K562 (cell line): ENCODE measurements at regions not wholly inside any gene's neighbourhood (a gene's known extent, or its start where the extent isn't known, plus 50 kb on each side); places are given as distances from the start of the nearest gene placed in this dataset.

Source experiments
- ATAC-seq: fragments of 200-7000 bp; cut with Tn5 transposase; 3 replicates; pipeline ENCODE4 v1.9.1; 2020; ENCODE audit warnings: moderate library complexity
- BruUV-seq: library from RNA; stranded (reverse); fragments of 400-500 nt; replicated peaks from 2 replicates; lab custom pipeline; 2021; lab: Mats Ljungman, UMichigan
- CTCF ChIA-PET: fragments of 300-600 bp; formaldehyde crosslinking; extraction: SDS; loops from one replicate; lab custom pipeline; 2021; ENCODE audit warnings: low intra/inter-chr PET ratio; lab: Yijun Ruan, JAX
- POLR2A ChIA-PET: fragments of 300-600, 350-650 bp; sonication (Branson Sonifier 250); formaldehyde crosslinking; extraction: SDS; loops from one replicate; lab custom pipeline; 2021; ENCODE audit warnings: antibody characterized with exemption, inconsistent platforms; lab: Yijun Ruan, JAX
- DNase-seq, 4 experiments: peaks; one replicate each; pipeline versions ENCODE4 v3.0.0 to v3.0.0-alpha.2; 2011 to 2018; ENCODE audit warnings: low spot score in 3 of 4, mixed read lengths in 3 of 4; ENCODE audit errors: extremely low read depth in 1 of 4
- FAIRE-seq: peaks from 2 replicates; lab custom pipeline; 2011; peaks lifted over from hg19 to GRCh38; lab: Jason Lieb, UNC
- H2AFZ ChIP-seq: 2 replicates; pipeline ENCODE4 v1.6.0; 2011; ENCODE audit warnings: low read depth, low read length, control low read depth, inconsistent platforms
- H3K27ac ChIP-seq: fragments of 200-600 bp; 3 replicates; pipeline ENCODE4 v1.8.0; 2011; ENCODE audit warnings: low read depth, mild to moderate bottlenecking, control low read depth, inconsistent platforms, low read length, moderate library complexity, mixed read lengths; ENCODE audit errors: extremely low read depth
- H3K27me3 ChIP-seq, 2 experiments: fragments of 300-600 bp in 1 of 2; 2 replicates in 1 of 2; 3 replicates in 1 of 2; pipeline versions ENCODE4 v1.6.0 to v1.8.0; 2011; ENCODE audit warnings: inconsistent platforms in 2 of 2, low read length in 2 of 2, mild to moderate bottlenecking in 1 of 2, mixed read lengths in 1 of 2, moderate library complexity in 1 of 2; ENCODE audit not compliant: control insufficient read depth in 2 of 2, insufficient read depth in 2 of 2
- H3K36me3 ChIP-seq: fragments of 300-600 bp; 3 replicates; pipeline ENCODE4 v1.8.0; 2011; ENCODE audit warnings: mild to moderate bottlenecking, low read length, inconsistent platforms; ENCODE audit not compliant: control insufficient read depth, insufficient read depth
- H3K4me1 ChIP-seq, 2 experiments: fragments of 200-600 bp in 1 of 2; replicated peaks in 1 of 2; 2 replicates in 1 of 2; 3 replicates in 1 of 2; pipeline versions ENCODE4 v1.5.1 to v1.8.0; 2011; ENCODE audit warnings: inconsistent platforms in 2 of 2, low read length in 2 of 2, mild to moderate bottlenecking in 1 of 2, mixed read lengths in 1 of 2, moderate library complexity in 1 of 2; ENCODE audit not compliant: control insufficient read depth in 2 of 2, insufficient read depth in 2 of 2
- H3K4me2 ChIP-seq: 2 replicates; pipeline ENCODE4 v1.6.1; 2011; ENCODE audit warnings: low read length, control low read depth, inconsistent platforms, mixed read lengths; ENCODE audit not compliant: insufficient read depth
- H3K4me3 ChIP-seq: fragments of 200-600 bp; sonication (generic), shearing (Covaris generic); 2 replicates; pipeline ENCODE4 v1.5.1; 2016; ENCODE audit warnings: control low read depth, inconsistent platforms
- H3K79me2 ChIP-seq: fragments of 200-600 bp; 3 replicates; pipeline ENCODE4 v1.8.0; 2011; ENCODE audit warnings: low read length, inconsistent platforms; ENCODE audit not compliant: control insufficient read depth, insufficient read depth
- H3K9ac ChIP-seq, 2 experiments: 2 replicates each; pipeline versions ENCODE4 v1.6.0 to v1.6.1; 2011; ENCODE audit warnings: low read depth in 2 of 2, low read length in 2 of 2, control low read depth in 1 of 2, inconsistent platforms in 1 of 2, mild to moderate bottlenecking in 1 of 2, mixed read lengths in 1 of 2; ENCODE audit not compliant: insufficient read depth in 1 of 2
- H3K9me1 ChIP-seq: one replicate; pipeline ENCODE4 v1.6.0; 2011; ENCODE audit warnings: inconsistent platforms, mild to moderate bottlenecking, low read length, moderate library complexity; ENCODE audit not compliant: control insufficient read depth, insufficient read depth
- H3K9me3 ChIP-seq: replicated peaks from 2 replicates; pipeline ENCODE4 v1.5.1; 2011; ENCODE audit warnings: low read depth, low read length, inconsistent platforms; ENCODE audit not compliant: control insufficient read depth, insufficient read depth
- H4K20me1 ChIP-seq: replicated peaks from 2 replicates; pipeline ENCODE4 v1.6.1; 2011; ENCODE audit warnings: low read length, inconsistent platforms, mixed read lengths; ENCODE audit not compliant: control insufficient read depth, insufficient read depth
- ARID2 ChIP-seq: fragments of 450-650 bp; IDR thresholded peaks from 2 replicates; pipeline ENCODE4 v1.6.1; 2017; ENCODE audit warnings: antibody characterized with exemption, mild to moderate bottlenecking
- ASH1L ChIP-seq: fragments of 450-650 bp; IDR thresholded peaks from 2 replicates; pipeline ENCODE4 v1.6.1; 2018; ENCODE audit warnings: borderline replicate concordance, mild to moderate bottlenecking, low read depth; ENCODE audit not compliant: partially characterized antibody
- CSDE1 ChIP-seq, 2 experiments: fragments of 450-650 bp; IDR thresholded peaks; 2 replicates each; pipeline ENCODE4 v1.6.1; 2016; ENCODE audit warnings: mild to moderate bottlenecking in 1 of 2
- DNMT1 ChIP-seq: fragments of 450-650 bp; IDR thresholded peaks from 2 replicates; pipeline ENCODE4 v1.6.1; 2016; ENCODE audit warnings: antibody characterized with exemption, mild to moderate bottlenecking
- EWSR1 ChIP-seq: fragments of 450-650 bp; IDR thresholded peaks from 2 replicates; pipeline ENCODE4 v1.6.1; 2018; ENCODE audit warnings: borderline replicate concordance, mild to moderate bottlenecking, low read depth, moderate library complexity; ENCODE audit not compliant: partially characterized antibody
- GTF2F1 ChIP-seq: IDR thresholded peaks from 2 replicates; pipeline ENCODE4 v1.6.1; 2011; ENCODE audit warnings: low read depth, low read length, improper control_type of control experiment
- KDM2B ChIP-seq: fragments of 250-450 bp; sonication (Bioruptor Pico); IDR thresholded peaks from 2 replicates; pipeline ENCODE4 v1.8.0; 2021; ENCODE audit warnings: mild to moderate bottlenecking, moderate library complexity
- MAZ ChIP-seq, 2 experiments: fragments of 450-650 bp in 1 of 2; sonication (generic) in 1 of 2; formaldehyde crosslinking; IDR thresholded peaks in 1 of 2; conservative IDR thresholded peaks in 1 of 2; 2 replicates each; pipeline versions ENCODE4 v1.4.0 to v1.5.0; 2020; ENCODE audit warnings: mild to moderate bottlenecking in 1 of 2, missing genetic modification reagents in 1 of 2
- MCM2 ChIP-seq: fragments of 450-650 bp; IDR thresholded peaks from 2 replicates; pipeline ENCODE4 v1.6.1; 2017; ENCODE audit warnings: low read depth, mild to moderate bottlenecking
- NR1H2 ChIP-seq: sonication (generic); formaldehyde crosslinking; IDR thresholded peaks from 2 replicates; pipeline ENCODE4 v1.4.0; 2020; ENCODE audit warnings: mild to moderate bottlenecking, missing genetic modification reagents
- RBM22 ChIP-seq: fragments of 200-400 bp; formaldehyde crosslinking; IDR thresholded peaks from 2 replicates; pipeline ENCODE4 v1.6.1; 2018; ENCODE audit warnings: low read length, low read depth; ENCODE audit not compliant: poor library complexity, severe bottlenecking
- STAG1 ChIP-seq: sonication (generic); formaldehyde crosslinking; IDR thresholded peaks from 2 replicates; pipeline ENCODE4 v1.5.0; 2020; ENCODE audit warnings: missing genetic modification reagents, borderline replicate concordance
- TRIM28 ChIP-seq: fragments of 450-650 bp; IDR thresholded peaks from 2 replicates; pipeline ENCODE4 v1.6.1; 2017
- ZNF584 ChIP-seq: fragments of 200-800 bp; sonication (Bioruptor generic); IDR thresholded peaks from 2 replicates; pipeline ENCODE4 v1.6.1; 2016; ENCODE audit warnings: low read depth, mild to moderate bottlenecking, missing genetic modification characterization, missing compliant biosample characterization
- WGBS: fragments of 100-300 bp; shearing (Covaris generic); methylation state at CpG from one replicate; pipeline ENCODE4 v1.1.6; 2016; ENCODE audit warnings: low coverage, mixed read lengths; ENCODE audit not compliant: insufficient coverage; ENCODE audit errors: missing lambda C conversion rate; 5-methylcytosine and 5-hydroxymethylcytosine counted together
- in situ Hi-C: fragments of 300-500 bp; cut with MboI; formaldehyde crosslinking; loops from 4 replicates; pipeline ENCODE4 v1.15.0; 2018; ENCODE audit warnings: inconsistent platforms, mixed read lengths
- intact Hi-C: fragments of 100-400 bp; cut with micrococcal nuclease; formaldehyde crosslinking; loops from 2 replicates; pipeline ENCODE4 v1.14.2; 2022
- TF ChIP-seq, protein P1 (sequence below): sonication (generic); formaldehyde crosslinking; IDR thresholded peaks from 2 replicates; pipeline ENCODE4 v1.8.0; 2022; ENCODE audit warnings: mild to moderate bottlenecking, low read depth, missing genetic modification reagents
- TF ChIP-seq, protein P2 (sequence below): fragments of 250-450 bp; sonication (Bioruptor Pico); IDR thresholded peaks from 2 replicates; pipeline ENCODE4 v1.8.0; 2022; ENCODE audit warnings: moderate library complexity, mild to moderate bottlenecking, inconsistent platforms
- TF ChIP-seq, protein P3 (sequence below): fragments of 450-650 bp; IDR thresholded peaks from 2 replicates; pipeline ENCODE4 v1.6.1; 2016; ENCODE audit warnings: low read depth, mild to moderate bottlenecking, moderate library complexity
- TF ChIP-seq, protein P4 (sequence below): fragments of 450-650 bp; formaldehyde crosslinking; IDR thresholded peaks from 2 replicates; pipeline ENCODE4 v1.4.0; 2020; ENCODE audit warnings: mild to moderate bottlenecking, moderate library complexity
- TF ChIP-seq, protein P5 (sequence below): fragments of 250-450 bp; sonication (Bioruptor Pico); IDR thresholded peaks from 2 replicates; pipeline ENCODE4 v1.5.0; 2020; ENCODE audit warnings: mild to moderate bottlenecking

DNA sequence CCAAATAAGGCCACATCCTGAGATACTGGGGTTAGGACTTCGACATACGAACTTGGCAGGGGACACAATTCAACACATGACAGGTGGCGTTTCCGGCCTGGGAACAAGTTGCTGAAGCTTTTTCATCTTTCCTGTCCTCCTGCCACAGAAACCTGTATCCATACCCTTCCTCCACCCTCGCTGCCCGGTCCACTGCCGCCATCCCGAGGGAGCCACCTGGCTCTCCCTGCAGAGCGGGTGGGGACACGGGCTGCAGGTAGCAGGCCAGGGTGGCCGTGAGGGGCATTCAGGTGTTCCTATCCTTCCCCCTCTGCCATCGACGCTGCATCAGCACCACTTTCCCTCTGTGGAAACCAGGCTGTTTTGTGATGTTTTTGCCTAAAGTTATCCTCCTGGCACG, 74.4 kb upstream of the TWIST2 start:
- under 1% methylated on average over 11 of the region's 14 CpGs for WGBS
- H3K27me3 ChIP-seq = peaks cover 0 to 14% of the 10 kb centered on the region in 2 experiments; a peak in 3 of 5 replicates
- H3K4me2 ChIP-seq = no peak overlapping the region
- no TSS peak for BruUV-seq
- intact Hi-C loops = no loop called here
- H3K36me3 ChIP-seq = no peaks in the 10 kb centered on the region
- H3K4me1 ChIP-seq = no peaks in the 10 kb centered on the region; a peak in 1 of 5 replicates
- no peak overlapping the region for H3K9ac ChIP-seq
- H3K9me3 ChIP-seq = no peaks in the 10 kb centered on the region
- H3K4me3 ChIP-seq = no peak overlapping the region
- no peaks in the 10 kb centered on the region for H4K20me1 ChIP-seq
- H3K9me1 ChIP-seq = no peaks in the 10 kb centered on the region
- in situ Hi-C loops = no loop called here
- no peak overlapping the region for H3K27ac ChIP-seq
- FAIRE-seq (no peak), DNase-seq (no peak), ATAC-seq (no peak)
- H2AFZ ChIP-seq = no peak overlapping the region
- ChIA-PET CTCF (no interaction called here), POLR2A (no interaction called here)
- H3K79me2 ChIP-seq = no peaks in the 10 kb centered on the region
- TF ChIP-seq TRIM28 (no peak), RBM22 (no peak), GTF2F1 (no peak), STAG1 (CRISPR knock-in tag) (no peak), ASH1L (no peak), ARID2 (no peak), DNMT1 (no peak), KDM2B (CRISPR knock-in tag) (no peak), CSDE1 (IDR thresholded peaks at IDR 0.05) (no peak), MCM2 (no peak), NR1H2 (CRISPR knock-in tag) (no peak), ZNF584 (no peak), EWSR1 (no peak), MAZ (CRISPR knock-in tag; conservative IDR thresholded peaks at IDR 0.05 in 1 of 2, IDR thresholded peaks at IDR 0.05 in 1 of 2) (no peak)
- TF ChIP-seq, protein P1, sequence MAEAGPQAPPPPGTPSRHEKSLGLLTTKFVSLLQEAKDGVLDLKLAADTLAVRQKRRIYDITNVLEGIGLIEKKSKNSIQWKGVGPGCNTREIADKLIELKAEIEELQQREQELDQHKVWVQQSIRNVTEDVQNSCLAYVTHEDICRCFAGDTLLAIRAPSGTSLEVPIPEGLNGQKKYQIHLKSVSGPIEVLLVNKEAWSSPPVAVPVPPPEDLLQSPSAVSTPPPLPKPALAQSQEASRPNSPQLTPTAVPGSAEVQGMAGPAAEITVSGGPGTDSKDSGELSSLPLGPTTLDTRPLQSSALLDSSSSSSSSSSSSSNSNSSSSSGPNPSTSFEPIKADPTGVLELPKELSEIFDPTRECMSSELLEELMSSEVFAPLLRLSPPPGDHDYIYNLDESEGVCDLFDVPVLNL (CRISPR knock-in tag) = no peak
- TF ChIP-seq, protein P2, sequence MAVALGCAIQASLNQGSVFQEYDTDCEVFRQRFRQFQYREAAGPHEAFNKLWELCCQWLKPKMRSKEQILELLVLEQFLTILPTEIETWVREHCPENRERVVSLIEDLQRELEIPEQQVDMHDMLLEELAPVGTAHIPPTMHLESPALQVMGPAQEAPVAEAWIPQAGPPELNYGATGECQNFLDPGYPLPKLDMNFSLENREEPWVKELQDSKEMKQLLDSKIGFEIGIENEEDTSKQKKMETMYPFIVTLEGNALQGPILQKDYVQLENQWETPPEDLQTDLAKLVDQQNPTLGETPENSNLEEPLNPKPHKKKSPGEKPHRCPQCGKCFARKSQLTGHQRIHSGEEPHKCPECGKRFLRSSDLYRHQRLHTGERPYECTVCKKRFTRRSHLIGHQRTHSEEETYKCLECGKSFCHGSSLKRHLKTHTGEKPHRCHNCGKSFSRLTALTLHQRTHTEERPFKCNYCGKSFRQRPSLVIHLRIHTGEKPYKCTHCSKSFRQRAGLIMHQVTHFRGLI = no peak
- TF ChIP-seq, protein P3, sequence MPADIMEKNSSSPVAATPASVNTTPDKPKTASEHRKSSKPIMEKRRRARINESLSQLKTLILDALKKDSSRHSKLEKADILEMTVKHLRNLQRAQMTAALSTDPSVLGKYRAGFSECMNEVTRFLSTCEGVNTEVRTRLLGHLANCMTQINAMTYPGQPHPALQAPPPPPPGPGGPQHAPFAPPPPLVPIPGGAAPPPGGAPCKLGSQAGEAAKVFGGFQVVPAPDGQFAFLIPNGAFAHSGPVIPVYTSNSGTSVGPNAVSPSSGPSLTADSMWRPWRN = no peak
- TF ChIP-seq, protein P4, sequence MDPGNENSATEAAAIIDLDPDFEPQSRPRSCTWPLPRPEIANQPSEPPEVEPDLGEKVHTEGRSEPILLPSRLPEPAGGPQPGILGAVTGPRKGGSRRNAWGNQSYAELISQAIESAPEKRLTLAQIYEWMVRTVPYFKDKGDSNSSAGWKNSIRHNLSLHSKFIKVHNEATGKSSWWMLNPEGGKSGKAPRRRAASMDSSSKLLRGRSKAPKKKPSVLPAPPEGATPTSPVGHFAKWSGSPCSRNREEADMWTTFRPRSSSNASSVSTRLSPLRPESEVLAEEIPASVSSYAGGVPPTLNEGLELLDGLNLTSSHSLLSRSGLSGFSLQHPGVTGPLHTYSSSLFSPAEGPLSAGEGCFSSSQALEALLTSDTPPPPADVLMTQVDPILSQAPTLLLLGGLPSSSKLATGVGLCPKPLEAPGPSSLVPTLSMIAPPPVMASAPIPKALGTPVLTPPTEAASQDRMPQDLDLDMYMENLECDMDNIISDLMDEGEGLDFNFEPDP (CRISPR knock-in tag) = no peak
- TF ChIP-seq, protein P5, sequence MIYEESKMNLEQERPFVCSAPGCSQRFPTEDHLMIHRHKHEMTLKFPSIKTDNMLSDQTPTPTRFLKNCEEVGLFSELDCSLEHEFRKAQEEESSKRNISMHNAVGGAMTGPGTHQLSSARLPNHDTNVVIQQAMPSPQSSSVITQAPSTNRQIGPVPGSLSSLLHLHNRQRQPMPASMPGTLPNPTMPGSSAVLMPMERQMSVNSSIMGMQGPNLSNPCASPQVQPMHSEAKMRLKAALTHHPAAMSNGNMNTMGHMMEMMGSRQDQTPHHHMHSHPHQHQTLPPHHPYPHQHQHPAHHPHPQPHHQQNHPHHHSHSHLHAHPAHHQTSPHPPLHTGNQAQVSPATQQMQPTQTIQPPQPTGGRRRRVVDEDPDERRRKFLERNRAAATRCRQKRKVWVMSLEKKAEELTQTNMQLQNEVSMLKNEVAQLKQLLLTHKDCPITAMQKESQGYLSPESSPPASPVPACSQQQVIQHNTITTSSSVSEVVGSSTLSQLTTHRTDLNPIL (CRISPR knock-in tag) = no peak
